GM19025 (cell line): ENCODE measurements at regions not wholly inside any gene's neighbourhood (a gene's known extent, or its start where the extent isn't known, plus 50 kb on each side); places are given as distances from the start of the nearest gene placed in this dataset.
"Not testable (repeated sequence)": the region's sequence is repeated elsewhere in the genome, so short reads cannot be mapped to it uniquely, and the experiment has no call there.

Experiments used
- ATAC-seq: cut with Tn5 transposase; IDR thresholded peaks from one replicate; pipeline ENCODE4 v1.9.1; 2021; ENCODE audit warnings: mild to moderate bottlenecking, low read depth, moderate library complexity; ENCODE audit not compliant: unreplicated experiment

DNA sequence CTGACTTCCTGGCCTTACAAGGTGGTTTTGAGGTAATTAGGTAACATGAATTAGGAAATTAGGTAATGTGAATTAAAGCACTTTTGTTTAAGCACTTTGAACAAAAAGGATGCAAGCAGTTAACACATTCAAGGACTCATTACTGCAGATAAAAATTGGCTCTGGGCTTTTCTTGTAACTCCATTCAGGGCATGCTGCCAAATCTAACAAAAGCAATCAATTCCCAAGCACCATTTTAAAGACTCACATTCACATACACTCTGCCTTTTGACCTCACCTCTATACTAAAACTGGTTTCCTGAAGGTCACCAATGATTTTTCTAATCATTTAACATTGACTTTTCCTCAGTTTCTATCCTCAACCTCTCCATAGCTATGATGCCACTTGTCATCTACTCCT lies 251.2 kb upstream of the RHOBTB1 start:
- ATAC-seq: no peak

DNA sequence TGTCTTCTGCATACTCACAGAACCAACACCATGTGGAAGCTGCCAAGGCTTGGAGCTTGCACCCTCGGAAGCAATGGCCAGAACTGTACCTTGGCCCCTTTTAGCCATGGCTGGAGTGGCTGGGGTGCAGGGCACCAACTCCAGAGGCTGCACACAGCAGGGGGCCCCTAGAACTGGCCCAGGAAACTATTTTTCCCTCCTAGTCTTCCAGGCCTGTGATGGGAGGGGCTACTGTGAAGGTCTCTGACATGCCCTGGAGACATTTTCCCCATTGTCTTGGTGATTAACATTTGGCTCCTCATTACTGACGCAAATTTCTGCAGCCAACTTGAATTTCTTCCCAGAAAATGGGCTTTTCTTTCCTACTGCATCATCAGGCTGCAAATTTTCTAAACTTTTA lies 248.6 kb upstream of the RHOBTB1 start:
- not testable (repeated sequence) for ATAC-seq

DNA sequence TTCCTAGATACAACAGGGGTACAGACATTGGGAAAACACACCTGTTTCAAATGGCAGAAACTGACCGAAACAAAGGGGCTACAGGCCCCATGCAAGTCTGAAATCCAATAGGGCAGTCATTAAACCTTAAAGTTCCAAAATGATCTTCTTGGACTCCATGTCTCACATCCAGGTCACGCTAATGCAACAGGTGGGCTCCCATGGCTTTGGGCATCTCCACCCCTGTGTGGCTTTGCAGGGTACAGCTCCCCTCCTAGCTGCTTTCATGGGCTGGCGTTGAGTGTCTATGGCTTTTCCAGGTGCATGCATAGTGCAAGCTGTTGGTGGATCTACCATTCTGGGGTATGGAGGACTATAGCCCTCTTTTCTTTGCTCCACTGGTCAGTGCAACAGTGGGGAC lies 248.1 kb upstream of the RHOBTB1 start:
- no peak for ATAC-seq

DNA sequence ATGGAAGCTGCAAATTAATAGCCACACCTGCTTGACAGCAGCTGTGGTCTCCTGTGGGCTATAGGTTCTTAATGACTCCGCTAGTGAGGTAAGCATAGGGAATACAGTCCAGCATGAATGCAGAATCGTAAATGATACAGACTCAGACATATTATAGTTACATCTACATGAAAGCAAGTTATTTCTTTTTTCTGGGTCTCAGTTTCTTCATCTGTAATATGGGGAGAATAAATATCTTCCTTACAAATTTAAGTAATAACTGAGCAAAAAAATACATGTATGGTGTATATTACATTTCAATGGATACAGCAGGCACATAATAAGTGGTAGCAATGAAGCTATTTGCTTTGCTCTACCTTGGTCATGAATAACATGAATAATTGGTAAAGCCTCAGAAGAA lies 245.9 kb upstream of the RHOBTB1 start:
- no peak for ATAC-seq

- no peak for ATAC-seq
Observed at GRCh38 chr10:61188691-61189090, 244.7 kb upstream of the RHOBTB1 start.

- no peak for ATAC-seq
Observed at GRCh38 chr10:61188101-61188500, 244.1 kb upstream of the RHOBTB1 start.

GRCh38 chr10:61187601-61188000 lies 243.6 kb upstream of the RHOBTB1 start:
- no peak for ATAC-seq

- ATAC-seq: no peak
Observed at GRCh38 chr10:61186408-61186807, 242.4 kb upstream of the RHOBTB1 start.

- no peak for ATAC-seq
Observed at GRCh38 chr10:61184429-61184828, 240.4 kb upstream of the RHOBTB1 start.

DNA sequence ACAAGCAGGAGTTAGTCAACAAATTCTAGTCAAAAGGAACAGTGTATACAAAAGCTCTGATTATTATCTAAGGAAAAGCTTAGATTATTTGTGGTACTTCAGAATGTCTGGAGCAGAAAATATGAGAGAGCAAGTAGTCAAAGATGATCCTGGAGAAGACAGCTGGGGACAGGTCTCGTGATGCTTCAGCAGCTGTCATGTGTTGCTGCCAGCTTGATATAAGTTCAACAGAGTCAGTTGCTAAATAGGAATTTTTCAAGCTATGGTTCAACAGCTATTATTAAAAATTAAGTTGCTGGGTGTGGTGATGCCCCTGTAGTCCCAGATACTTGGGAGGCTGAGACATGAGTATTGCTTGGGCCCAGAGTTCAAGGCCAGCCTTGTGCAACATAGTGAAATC lies 240.0 kb upstream of the RHOBTB1 start:
- ATAC-seq: no peak

DNA sequence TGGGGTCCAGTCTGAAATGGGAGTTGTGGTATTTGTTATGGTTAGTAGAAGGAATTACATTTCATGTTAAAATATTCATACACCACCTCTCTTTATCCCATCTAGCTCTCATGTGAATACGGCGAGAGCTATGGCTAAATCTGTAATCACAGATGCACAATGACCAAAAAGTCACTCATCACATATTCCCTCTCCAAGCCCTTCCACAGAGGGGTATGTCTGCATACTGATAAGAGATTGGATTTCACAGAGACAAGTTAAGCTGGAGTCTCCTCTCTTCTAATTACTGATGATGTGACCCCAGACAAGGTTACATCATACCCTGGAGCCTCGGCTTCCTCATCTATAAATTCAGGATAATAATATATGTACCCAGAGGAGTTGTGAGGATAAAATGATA lies 237.8 kb upstream of the RHOBTB1 start:
- ATAC-seq: no peak

DNA sequence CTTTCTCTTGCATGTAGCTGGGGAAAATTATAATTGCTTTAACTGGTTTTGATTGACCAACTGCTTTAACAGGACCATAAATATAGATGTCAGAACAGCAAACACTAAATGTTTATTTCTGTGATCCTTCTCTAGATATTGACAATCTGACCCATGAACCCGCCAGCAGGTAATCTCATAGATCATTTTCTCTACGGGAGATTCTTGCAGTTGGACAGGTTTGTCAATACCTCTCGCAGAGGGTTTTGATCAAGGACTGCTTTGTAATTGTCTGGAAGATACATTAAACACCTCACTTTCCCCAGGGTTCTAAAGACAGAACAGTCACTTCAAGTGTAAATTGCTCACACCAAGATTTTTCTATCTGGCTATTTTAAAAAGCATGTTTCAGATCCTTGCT lies 235.8 kb upstream of the RHOBTB1 start:
- ATAC-seq: no peak

GRCh38 chr10:61176424-61176823 lies 232.4 kb upstream of the RHOBTB1 start:
- ATAC-seq: no peak

GRCh38 chr10:61175316-61175715 lies 231.3 kb upstream of the RHOBTB1 start:
- no peak for ATAC-seq

GRCh38 chr10:61173450-61173849 lies 229.5 kb upstream of the RHOBTB1 start:
- no peak for ATAC-seq

DNA sequence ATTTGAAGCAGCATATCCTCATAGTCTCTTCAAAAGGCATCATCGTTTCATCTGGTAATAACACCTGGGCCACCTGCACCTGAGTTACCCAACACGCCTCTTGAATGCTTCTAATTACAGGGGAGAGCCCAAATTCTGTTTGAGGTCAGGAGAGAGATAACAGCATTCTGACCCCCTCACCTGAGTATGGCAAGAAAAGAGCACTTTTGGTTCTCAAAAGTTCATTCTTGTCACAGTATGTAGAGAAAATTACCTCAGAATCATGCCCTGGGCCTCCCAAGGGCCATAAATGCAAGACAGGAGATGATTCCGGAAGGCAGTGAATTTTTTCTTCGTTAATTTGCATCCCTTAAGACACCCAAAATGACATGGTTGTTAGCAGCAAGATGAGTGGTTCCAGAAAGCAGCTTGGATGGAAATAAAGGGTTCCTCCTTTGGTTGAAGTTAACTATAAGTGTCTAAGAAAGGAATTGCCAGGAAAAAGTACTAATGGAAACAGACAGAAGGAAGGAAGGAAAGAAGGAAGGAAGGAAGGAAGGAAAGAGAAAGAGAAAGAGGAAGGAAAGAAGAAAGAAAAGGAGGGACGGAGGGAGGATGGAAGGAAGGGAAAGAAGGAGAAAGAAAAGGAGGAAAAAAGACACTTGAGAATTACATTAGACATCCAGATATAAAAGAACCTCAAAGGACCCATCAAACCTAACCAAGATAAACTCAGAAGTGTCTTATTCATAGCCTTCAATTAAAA lies 228.4 kb upstream of the RHOBTB1 start:
- no peak for ATAC-seq

- no peak for ATAC-seq
Observed at GRCh38 chr10:61170594-61170993, 226.6 kb upstream of the RHOBTB1 start.

DNA sequence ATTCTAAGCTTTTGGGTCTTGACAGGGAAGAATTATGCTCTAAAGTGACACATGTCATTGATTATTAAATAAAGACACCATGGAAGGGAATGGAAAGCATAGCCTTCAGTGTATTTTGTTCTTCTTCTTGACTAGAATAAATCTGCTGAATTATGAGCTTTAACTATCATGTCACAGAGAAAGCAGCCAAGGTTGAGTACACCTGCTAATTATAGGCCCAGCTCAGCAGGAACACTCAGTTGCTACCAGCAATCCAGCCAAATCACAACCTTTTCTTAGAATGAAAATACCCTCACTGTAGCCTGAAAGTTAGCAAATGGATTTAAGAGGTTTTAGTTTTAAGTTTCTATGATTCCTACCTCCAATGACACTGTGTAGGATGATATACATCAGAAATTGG lies 225.3 kb upstream of the RHOBTB1 start:
- no peak for ATAC-seq

GRCh38 chr10:61166489-61166888 lies 222.5 kb upstream of the RHOBTB1 start:
- no peak for ATAC-seq

DNA sequence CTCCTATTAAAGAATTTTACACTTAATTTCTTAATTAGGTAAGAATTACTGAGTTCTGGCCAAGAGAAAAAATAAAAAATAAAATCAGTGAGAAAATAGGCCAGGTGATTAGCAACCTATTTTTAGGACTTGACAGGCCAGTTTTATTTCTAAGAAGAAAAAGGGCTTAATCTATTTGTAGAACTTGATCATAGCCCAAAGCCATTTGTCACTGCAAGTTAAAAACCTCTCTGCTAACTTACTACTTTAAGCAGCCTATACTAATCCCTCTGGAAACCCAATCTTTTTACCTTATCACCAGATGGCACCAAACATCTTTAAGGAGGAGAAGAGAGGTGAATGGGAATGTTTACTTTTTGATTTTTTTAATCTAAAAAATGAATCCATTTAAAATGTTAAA lies 222.1 kb upstream of the RHOBTB1 start:
- no peak for ATAC-seq

- ATAC-seq: no peak
Observed at GRCh38 chr10:61164458-61165160, 220.6 kb upstream of the RHOBTB1 start.

DNA sequence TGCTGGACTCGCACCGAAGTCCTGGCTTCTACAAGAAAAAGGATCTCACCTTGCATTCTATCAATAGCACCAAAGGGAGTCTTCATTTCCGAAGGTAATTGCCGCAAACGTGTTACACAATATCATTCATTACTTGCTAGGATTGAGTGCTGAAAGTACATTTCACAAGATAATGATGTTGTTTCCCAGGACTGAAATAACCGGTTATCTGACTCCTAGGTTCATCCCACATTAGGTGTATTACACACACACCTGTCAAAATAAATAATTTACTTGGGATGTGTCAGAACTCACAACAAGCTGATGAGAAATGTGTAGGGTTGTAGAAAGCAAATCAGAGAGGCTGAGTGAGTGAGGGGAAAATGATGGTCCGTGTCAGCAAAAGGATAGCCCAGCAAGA lies 219.4 kb upstream of the RHOBTB1 start:
- no peak for ATAC-seq
